ENCODE measurements at regions not wholly inside any gene's neighbourhood (a gene's known extent, or its start where the extent isn't known, plus 50 kb on each side); places are given as distances from the start of the nearest gene placed in this dataset.
"Not testable (repeated sequence)": the region's sequence is repeated elsewhere in the genome, so short reads cannot be mapped to it uniquely, and the experiment has no call there.

DNA sequence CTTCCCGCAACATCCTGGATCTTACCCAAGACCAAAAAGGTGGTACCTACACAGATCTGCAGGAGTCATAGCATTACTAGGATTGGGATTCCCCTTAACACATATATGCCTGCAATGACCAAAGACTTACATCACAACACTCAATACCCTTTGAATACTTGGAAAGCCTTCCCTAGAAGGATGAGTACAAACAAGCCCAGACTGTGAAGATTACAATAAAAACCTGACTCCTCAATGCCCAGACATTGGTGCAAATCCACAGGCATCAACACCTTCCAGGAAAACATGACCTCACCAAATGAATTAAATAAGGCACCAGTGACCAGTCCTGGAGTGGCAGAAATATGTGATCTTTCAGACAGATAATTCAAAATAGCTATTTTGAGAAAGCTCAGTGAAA is 326.8 kb downstream of the TBL1XR1 start:
- DNase-seq (ENCODE audit: low read depth) = no peak

DNA sequence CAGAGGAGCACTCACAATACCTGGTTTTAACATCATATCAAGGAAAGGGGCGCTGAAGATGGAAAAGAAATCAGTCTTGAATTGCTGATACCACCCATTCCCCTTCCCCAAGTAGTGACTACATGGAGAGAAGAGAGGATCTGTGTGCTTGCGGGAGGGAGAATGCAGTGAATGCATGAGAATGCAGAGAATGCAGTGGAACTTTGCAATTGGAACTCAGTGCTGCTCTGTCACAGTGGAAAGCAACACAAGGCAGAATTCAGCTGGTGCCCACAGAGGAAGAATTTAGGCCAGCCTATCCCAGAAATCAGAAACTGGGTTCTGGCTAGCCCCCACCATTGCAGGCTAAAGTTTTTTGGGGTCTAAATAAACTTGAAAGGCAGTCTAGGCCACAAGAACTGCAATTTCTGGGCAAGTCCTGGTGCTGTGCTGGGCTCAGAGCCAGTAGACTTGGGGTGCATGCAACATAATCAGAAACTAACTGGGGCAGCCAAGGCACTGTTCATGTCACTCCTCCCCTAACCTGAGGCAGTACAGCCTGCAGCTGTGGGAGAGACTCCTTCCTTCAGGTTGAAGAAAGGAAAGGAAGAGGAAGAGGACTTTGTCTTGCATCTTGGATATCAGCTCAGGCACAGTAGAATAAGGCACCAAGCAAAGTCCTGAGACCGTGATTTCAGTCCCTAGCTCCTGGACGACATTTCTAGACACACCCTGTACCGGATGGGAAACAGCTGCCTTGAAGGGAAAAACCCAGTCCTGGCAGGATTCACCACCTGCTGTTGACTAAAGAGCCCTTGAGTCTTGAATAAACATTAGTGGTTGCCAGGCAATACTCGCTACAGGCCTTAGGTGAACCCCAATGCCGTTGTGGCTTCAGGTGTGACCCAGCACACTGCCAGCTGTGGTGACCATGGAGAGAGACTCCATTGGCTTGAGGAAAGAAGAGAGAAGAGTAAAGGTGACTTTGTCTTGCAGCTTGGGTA is 329.3 kb downstream of the TBL1XR1 start:
- no peak for DNase-seq (ENCODE audit: low read depth)

DNA sequence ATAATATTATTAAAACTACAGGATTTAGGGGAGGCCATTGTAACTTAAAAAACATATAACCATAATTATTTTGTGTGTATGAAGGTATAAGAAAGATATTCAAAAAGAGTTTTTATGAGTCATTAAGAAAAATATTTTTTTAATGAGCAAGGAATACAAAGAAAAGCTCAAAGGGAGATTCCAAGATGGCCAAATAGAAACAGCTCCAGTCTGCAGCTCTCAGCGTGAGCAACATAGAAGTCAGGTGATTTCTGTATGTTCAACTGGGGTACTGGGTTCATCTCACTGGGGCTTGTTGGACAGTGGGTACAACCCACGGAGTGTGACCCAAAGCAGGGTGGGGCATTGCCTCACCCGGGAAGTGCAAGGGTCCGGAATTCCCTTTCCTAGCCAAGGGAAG is 336.1 kb downstream of the TBL1XR1 start:
- DNase-seq (ENCODE audit: low read depth) = no peak

DNA sequence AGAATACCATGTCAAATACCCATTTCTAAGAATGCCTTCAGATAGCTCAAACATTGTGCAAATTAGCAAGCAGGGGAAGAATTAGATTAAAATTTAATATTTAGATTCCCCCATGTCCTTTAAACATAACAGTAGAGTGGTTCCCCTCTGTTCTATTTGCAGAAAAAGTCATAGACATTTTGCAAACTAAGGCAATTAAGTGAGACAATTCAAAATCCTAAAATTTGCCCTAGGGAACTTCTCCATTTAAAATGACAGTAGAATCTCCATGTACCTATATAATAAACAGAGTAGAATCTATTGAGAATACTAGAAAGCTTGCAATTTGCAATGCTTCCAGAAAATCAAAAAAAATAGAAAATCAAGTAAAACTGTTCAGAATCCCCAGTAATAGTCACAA is 340.6 kb downstream of the TBL1XR1 start:
- DNase-seq (ENCODE audit: low read depth) = no peak

DNA sequence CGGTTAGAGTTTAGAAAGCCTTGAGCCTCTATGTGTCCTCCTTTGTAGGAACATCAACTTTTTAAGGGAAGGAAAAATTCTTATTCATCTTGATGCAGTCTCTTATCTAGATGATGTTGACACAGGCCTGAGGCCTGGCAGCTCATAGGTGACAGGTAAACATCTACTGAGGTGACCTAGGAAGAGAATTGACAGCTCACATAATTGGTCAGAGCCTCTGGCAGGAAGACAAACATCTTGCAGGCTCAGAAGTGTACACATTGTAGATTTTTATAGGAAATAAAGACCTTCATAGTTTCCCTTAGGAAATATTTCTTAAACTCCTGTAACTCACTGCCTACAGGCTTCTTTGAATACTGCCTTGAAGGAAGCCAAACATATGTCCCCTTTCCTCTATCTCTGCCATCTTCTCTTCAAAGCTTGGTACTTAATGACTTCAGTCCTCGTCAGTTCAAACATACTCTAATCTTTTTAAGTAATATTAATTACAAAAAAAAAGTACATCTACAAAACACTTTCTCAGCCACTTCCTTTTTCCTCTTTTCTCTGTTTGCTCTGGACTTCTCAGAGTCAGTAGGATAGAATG is 341.3 kb downstream of the TBL1XR1 start:
- DNase-seq (ENCODE audit: low read depth) = no peak

DNA sequence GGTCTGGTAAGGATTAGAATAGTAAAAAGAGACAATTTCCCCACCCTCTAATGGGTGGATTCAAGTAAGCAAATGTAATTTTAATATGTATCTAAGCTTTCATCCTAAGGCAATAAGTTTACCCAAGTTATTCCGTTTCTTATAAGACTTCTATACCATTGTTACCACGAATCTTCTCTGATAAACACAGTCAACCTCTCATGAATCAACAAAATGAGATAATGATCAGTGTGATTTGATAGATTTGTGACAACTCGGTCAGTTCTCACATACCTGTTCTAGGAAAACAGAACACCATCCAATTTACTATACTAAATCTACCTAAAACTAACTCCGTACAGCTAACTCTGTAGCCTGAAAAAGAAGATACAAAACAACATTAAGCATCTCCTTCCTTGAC is 342.1 kb downstream of the TBL1XR1 start:
- DNase-seq (ENCODE audit: low read depth) = no peak

DNA sequence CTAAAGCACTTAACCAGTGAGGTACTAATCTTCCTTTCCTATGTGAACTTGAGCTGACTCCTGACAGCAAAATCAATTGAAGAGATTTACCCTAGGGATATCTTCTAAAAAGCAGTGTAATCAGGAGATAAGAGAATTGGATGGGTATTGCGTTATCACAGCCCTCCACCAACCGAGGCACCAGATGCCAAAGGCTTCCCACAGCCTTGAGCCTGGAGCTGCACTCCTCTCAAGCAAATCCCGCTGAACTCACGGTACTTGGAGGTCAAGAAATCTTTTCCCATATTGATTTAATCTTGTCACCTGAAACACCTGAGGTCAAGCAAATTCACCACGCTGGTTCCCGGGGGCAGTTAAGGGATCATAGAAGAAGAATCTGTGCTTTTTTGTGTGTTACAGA is 346.8 kb downstream of the TBL1XR1 start:
- no peak for DNase-seq (ENCODE audit: low read depth)

DNA sequence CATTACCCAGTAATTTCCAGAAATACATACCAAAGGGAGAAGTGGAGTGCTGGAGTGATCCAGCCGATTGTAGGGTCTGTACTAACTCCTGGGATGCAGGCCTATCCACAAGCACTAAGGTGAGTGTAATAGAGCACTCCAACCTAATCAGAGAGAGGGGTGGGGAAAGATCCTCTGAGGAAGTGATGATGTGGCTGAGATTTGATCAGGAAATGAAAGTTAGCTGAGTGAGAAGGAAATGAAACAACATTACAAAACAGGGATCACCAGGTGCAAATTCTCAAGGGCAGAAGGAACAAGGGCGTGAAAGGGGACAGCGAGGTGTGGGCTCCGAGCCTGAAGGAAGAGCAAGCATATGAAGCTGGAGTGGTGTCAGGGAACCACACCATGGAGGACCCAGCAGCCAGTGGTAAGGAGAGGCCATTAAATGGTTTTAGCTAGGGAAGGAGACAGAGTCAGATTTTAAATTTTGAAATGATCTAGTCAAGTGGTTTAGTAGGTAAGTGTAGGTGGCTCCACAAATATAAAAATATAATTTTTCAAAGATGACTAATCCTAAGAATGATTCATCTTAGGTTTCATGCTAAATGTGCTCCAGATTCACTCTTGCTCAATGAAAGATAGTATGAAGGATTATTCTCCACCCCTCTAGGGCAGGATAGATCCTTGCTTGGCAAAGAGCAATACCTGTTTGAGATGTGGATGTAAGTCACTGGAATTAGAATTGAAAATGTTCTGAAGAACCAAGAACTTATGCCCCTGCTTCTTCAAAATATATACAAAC is 348.7 kb downstream of the TBL1XR1 start:
- DNase-seq (ENCODE audit: low read depth) = no peak

DNA sequence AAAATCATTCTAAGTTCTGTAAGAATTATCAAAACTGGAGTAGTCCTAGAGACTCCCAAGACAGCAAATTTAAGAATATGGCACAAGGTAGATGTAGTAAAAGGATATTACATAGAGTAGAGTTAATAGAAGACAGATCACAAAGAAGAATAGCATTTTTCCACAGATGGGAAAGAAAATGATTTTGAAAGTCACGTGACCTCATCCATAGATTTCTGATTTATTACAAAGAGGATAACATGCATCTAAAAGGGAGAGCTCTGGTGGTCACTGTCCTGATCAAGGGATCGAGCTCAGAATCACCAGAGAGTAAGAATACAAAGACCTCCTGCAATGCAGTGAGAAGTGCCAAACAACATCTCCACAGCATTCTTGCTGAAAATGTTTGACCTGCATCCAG is 354.4 kb downstream of the TBL1XR1 start:
- no peak for DNase-seq (ENCODE audit: low read depth)

DNA sequence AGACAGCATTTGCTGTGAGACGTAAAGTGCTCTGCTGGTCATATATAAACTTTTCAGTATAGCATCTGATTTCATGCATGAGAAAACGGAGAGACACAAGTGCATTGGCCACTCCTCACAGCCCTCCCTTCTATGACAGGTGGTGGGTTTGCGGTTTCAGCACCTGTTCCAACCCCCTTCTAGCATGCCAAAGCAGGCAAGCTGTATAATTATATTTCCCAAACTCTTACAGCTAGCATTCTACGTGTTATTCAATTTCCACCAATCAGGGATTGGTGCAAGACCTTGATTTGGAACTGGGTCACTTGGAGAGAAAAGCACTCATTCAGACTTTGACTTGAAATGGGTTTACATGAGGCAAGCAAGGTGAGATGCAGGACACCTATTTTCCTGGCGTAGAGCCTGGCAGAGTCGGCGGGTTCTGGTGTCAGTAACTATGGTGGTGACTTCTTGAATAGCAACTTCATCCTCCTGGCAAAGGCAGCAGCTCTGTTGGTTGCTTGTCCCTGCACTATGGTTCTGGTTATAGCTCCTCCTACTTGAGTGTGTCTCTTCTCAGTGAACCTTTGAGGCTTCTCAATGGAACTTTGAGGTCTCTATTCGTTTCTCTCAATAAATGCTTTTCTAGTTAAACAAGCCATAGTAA is 356.5 kb downstream of the TBL1XR1 start:
- DNase-seq (ENCODE audit: low read depth) = no peak

DNA sequence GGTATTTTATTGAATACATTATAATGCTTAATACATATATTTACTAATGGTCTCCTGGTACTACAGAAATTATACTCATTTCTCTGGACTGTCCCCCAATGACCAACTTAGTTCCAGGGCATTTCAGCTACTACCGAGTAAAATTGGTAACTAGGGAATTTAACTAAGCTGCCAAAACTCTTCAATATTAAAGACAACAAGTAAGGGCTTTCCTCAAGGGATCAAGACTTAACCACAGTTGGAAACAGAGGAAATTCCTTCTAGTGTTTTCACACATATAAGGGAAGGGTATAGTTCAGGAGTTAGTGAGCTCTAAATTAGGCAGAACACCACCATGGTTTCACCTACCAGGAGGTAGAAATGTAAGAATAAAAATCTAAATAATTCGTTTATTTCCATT is 357.4 kb downstream of the TBL1XR1 start:
- DNase-seq (ENCODE audit: low read depth) = no peak

DNA sequence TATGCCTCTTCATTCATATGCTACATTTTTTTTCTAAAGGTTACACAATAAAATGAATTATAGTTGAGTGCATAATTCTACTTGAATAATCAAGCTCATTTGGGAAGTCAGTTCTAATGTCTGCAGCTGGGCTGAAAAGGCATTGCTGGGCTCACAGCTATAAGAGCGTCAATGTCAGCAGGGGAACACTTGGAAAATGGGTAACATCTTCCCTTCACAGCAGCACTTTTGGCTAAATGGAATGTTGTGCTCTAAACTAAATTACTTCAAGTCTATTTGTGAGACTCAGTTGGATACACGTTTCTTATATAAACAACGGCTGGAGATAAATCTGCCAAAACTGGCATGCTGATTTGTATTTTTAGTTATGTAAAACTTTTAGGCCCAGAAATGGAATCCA is 357.8 kb downstream of the TBL1XR1 start:
- DNase-seq (ENCODE audit: low read depth) = no peak

DNA sequence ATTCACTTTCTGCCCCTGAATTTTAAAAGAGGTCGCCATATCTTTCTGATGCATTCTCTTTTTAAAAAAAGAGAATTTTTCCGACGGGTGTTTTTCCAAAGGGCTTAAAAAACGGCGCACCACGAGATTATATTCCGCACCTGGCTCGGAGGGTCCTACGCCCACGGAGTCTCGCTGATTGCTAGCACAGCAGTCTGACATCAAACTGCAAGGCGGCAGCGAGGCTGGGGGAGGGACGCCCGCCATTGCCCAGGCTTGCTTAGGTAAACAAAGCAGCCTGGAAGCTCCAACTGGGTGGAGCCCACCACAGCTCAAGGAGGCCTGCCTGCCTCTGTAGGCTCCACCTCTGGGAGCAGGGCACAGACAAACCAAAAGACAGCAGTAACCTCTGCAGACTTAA is 370.0 kb downstream of the TBL1XR1 start:
- DNase-seq (ENCODE audit: low read depth) = not testable (repeated sequence)

DNA sequence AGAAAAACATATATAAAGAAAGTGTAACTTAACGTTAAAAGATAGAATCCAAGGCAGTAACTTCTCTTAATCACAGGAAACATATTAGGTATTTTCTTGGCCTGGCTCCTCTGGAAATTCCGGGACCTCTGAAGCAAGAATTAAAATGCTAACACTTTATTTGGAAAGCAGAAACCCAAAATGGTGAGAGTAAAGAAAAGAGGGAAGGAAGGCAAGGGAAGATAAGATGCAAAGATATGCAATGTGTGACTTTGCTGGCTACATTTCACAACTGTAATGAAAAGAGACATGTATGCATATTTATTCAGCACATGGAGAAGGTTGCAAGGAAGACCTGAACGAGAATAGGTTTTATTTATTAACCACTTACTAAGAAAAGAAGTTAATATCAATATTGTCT is 372.5 kb downstream of the TBL1XR1 start:
- no peak for DNase-seq (ENCODE audit: low read depth)

DNA sequence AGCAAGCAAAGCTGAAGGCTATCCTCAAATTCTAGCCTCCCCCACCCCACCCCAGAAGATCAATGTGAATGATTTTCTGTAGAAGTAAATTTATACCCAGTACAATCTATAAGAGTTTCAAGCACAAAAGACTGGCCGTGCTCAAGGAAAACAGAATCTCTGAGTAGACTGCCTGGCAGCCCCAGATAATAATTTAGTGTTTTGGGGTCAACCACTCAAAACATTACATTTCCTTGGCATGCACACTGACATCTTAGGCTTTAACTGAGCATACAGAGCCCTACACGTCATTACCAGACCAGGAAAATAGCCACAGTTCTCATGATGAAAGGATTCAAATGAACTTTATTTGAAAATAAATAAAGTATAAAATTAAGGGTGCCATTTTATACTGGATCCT is 376.5 kb downstream of the TBL1XR1 start:
- no peak for DNase-seq (ENCODE audit: low read depth)

DNA sequence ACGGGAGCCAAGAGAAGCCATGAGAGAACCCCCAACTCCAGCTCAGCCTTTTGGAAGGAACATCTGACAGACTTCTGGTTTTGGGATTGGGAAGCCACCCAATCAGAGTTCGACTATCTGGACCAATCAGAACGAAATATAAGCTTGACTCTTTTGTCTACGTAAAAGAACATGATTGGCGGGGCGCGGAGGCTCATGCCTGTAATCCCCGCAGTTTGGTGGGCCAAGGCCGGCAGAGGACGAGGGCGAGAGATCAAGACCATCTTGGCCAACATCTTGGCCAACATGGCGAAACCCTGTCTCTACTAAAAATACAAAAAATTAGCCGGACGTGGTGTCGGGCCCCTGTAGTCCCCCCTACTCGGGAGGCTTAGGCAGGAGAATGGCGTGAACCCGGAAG is 380.3 kb downstream of the TBL1XR1 start:
- no peak for DNase-seq (ENCODE audit: low read depth)

DNA sequence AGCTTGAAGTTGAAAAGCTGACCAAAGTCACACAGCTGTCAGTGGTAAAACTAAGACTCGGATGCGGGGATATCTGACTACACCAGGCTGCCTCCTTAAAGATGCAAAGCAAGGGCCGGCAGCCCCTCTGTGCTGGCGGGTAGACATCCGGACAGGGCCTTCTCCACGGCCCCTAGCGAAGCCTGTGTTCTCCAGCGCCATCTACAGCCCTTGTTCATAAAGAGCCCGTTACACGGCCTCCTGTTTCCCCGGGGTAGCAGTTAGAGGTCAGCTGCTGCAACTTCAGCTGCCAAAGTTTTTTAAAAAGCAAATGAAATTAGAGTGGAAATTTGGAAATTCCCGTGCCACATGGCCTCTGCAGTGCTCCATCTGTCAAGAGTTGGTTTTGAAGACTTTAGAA is 383.0 kb downstream of the TBL1XR1 start:
- no peak for DNase-seq (ENCODE audit: low read depth)

DNA sequence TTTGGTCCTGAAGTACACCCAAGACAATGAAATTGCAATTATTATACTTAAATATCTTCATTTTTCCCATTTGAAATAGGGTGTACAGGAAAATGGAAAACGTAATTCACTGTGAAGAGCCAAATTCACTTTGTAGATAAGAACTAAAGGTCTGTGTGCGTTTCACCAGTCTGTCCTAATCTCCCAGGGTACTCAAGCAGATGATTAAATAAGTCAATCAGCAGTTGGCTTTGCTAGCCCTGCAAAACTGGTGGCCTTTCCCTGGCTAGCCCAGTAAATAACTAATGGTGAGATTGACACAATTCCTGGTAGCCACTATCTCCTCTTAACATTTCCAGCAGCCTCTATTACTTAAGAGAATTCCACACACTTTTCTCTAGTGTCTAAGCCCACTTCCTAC is 389.3 kb downstream of the TBL1XR1 start:
- no peak for DNase-seq (ENCODE audit: low read depth)

DNA sequence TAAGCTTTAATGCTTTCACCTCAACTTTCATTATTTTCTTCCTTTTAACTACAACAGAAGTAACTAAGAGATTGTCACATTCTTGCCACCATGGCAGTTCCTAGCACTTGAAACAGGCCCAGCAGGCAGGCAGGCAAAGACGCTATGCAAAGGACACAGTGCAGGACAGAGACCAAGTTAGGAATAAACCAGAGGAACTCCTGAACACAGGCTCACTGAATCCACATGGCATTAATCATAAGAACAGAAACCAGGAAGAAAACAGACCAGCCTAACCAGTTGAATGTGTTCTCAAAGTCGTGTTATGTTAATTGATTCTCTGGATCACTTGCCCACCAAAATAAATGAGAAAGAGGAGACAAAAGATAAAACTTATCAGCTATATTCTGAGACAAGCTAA is 397.6 kb downstream of the TBL1XR1 start:
- no peak for DNase-seq (ENCODE audit: low read depth)

DNA sequence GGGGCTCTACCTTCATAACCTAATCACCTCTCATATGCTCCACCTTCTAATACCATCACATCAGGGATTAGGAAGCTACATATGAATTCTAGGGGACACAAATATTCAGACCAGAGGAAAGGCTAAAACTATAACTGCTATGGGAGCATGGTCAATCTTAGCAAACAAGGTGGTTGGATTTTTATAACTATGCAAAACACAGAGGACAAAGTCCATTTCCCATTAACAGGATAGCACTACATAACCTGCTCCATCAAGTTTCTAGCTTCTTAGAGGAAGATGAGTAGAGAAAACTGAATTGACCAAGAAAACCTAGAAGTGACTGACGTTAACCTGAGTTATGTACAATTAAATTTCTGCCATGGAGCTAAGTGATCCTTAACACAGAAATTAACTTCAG is 398.6 kb downstream of the TBL1XR1 start:
- DNase-seq (ENCODE audit: low read depth) = no peak

DNA sequence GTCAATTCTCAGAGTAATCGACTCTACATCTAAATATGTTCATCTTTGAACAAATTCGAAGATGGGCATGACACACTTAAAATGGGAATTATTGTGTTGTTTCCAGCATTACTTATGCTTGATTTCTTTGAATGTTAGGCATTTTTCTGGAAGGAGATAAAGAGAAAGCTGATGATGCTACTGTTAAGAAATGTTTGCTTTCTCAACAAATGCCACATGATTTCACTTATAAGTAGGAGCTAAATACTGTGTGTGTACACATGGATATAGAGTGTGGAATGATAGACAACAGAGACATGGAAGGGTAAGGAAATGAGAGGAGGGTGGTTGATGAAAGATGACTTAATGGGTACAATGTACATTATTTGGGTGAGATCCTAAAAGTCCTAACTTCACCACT is 400.9 kb downstream of the TBL1XR1 start:
- DNase-seq (ENCODE audit: low read depth) = no peak

DNA sequence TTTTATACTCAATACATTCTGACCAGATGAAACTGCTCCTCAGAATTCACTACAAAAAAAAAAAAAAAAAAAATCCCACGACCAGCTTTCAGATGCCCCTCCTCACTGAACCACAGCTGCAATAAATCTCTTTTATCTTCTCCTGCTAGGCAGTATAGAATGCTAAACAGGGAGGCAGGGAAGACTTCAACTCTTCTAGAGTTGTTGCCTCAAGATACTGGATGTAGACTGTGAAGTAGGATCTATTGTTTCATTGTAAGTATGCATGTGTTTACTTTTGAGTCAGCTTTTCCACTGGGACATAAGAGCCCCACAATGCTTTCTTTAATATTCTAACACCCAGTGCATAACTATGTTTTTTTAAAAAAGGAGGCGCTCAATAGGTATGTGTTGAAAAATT is 401.4 kb downstream of the TBL1XR1 start:
- no peak for DNase-seq (ENCODE audit: low read depth)
